ENCODE measurements at regions not wholly inside any gene's neighbourhood (a gene's known extent, or its start where the extent isn't known, plus 50 kb on each side); places are given as distances from the start of the nearest gene placed in this dataset.

GRCh38 chr20:23266530-23267398, 83.8 kb upstream of the NXT1 start:
- no peak overlapping the region for H3K27ac ChIP-seq (ENCODE audit: low read depth, low read length)
- Mint-ChIP-seq H3K36me3 (no peaks in the 10 kb centered on the region), H3K27ac (no peak overlapping the region), H3K4me3 (no peak overlapping the region), H3K9me3 (peaks cover 0 to 27% (median 14%) of the 10 kb centered on the region in 8 donors), H3K27me3 (peaks cover 0 to 6% of the 10 kb centered on the region in 2 donors), H3K4me1 (no peaks in the 10 kb centered on the region)
- H3K36me3 ChIP-seq (ENCODE audit: insufficient read depth, low read length): no peaks in the 10 kb centered on the region
- no peak for DNase-seq
- no peak overlapping the region for H3K4me3 ChIP-seq (ENCODE audit: low read length in 2 of 2)
- ChIA-PET POLR2A (ENCODE audit: partially characterized antibody) (no interaction called here), CTCF (ENCODE audit: partially characterized antibody) (no interaction called here)
- H3K9me3 ChIP-seq (ENCODE audit: control insufficient read depth in 1 of 2, low read length in 2 of 2): no peaks in the 10 kb centered on the region
- no peaks in the 10 kb centered on the region for H3K27me3 ChIP-seq (ENCODE audit: insufficient read depth, low read length)
- H3K4me1 ChIP-seq (ENCODE audit: insufficient read depth, low read length): no peaks in the 10 kb centered on the region
- intact Hi-C loops (cut with micrococcal nuclease): no loop called here

GRCh38 chr20:23265226-23265625, 85.4 kb upstream of the NXT1 start:
- intact Hi-C loops (cut with micrococcal nuclease): no loop called here
- no peak overlapping the region for H3K4me3 ChIP-seq (ENCODE audit: low read length in 2 of 2)
- Mint-ChIP-seq H3K9me3 (peaks cover 0 to 27% (median 14%) of the 10 kb centered on the region in 8 donors), H3K27me3 (peaks cover 0 to 3% of the 10 kb centered on the region in 2 donors), H3K4me1 (no peaks in the 10 kb centered on the region), H3K4me3 (no peak overlapping the region), H3K36me3 (no peaks in the 10 kb centered on the region), H3K27ac (no peak overlapping the region)
- no peaks in the 10 kb centered on the region for H3K27me3 ChIP-seq (ENCODE audit: insufficient read depth, low read length)
- no peaks in the 10 kb centered on the region for H3K9me3 ChIP-seq (ENCODE audit: control insufficient read depth in 1 of 2, low read length in 2 of 2)
- DNase-seq: no peak
- H3K36me3 ChIP-seq (ENCODE audit: insufficient read depth, low read length): no peaks in the 10 kb centered on the region
- H3K27ac ChIP-seq (ENCODE audit: low read depth, low read length): no peak overlapping the region
- ChIA-PET POLR2A (ENCODE audit: partially characterized antibody) (no interaction called here), CTCF (ENCODE audit: partially characterized antibody) (no interaction called here)
- H3K4me1 ChIP-seq (ENCODE audit: insufficient read depth, low read length): no peaks in the 10 kb centered on the region

GRCh38 chr20:23264545-23264944, 86.0 kb upstream of the NXT1 start:
- intact Hi-C loops (cut with micrococcal nuclease): no loop called here
- H3K4me3 Mint-ChIP-seq: no peak overlapping the region
- no peaks in the 10 kb centered on the region for H3K4me1 Mint-ChIP-seq
- ChIA-PET POLR2A (ENCODE audit: partially characterized antibody) (no interaction called here), CTCF (ENCODE audit: partially characterized antibody) (no interaction called here)
- H3K9me3 Mint-ChIP-seq: peaks cover 0 to 27% (median 13%) of the 10 kb centered on the region in 8 donors
- H3K27me3 ChIP-seq (ENCODE audit: insufficient read depth, low read length): no peaks in the 10 kb centered on the region
- H3K4me1 ChIP-seq (ENCODE audit: insufficient read depth, low read length): no peaks in the 10 kb centered on the region
- DNase-seq: no peak
- no peak overlapping the region for H3K4me3 ChIP-seq (ENCODE audit: low read length in 2 of 2)
- H3K36me3 ChIP-seq (ENCODE audit: insufficient read depth, low read length): no peaks in the 10 kb centered on the region
- H3K9me3 ChIP-seq (ENCODE audit: control insufficient read depth in 1 of 2, low read length in 2 of 2): no peaks in the 10 kb centered on the region
- H3K27ac Mint-ChIP-seq: no peak overlapping the region
- no peak overlapping the region for H3K27ac ChIP-seq (ENCODE audit: low read depth, low read length)
- peaks cover 0 to 3% of the 10 kb centered on the region in 2 donors for H3K27me3 Mint-ChIP-seq
- H3K36me3 Mint-ChIP-seq: no peaks in the 10 kb centered on the region

- peaks cover 2 to 4% of the 10 kb centered on the region in 2 donors for H3K27me3 Mint-ChIP-seq
Measured at GRCh38 chr20:23260181-23260840, 90.3 kb upstream of the NXT1 start.

GRCh38 chr20:23258747-23259121, 91.9 kb upstream of the NXT1 start:
- H3K36me3 ChIP-seq (ENCODE audit: insufficient read depth, low read length): no peaks in the 10 kb centered on the region
- ChIA-PET CTCF (ENCODE audit: partially characterized antibody) (no interaction called here), POLR2A (ENCODE audit: partially characterized antibody) (no interaction called here)
- H3K27ac ChIP-seq (ENCODE audit: low read depth, low read length): no peak overlapping the region
- H3K4me3 ChIP-seq (ENCODE audit: low read length in 2 of 2): no peak overlapping the region
- no peaks in the 10 kb centered on the region for H3K36me3 Mint-ChIP-seq
- no peak overlapping the region for H3K27ac Mint-ChIP-seq
- peaks cover 0 to 5% (median 2%) of the 10 kb centered on the region in 8 donors for H3K9me3 Mint-ChIP-seq
- no peaks in the 10 kb centered on the region for H3K4me1 Mint-ChIP-seq
- DNase-seq: no peak
- H3K27me3 Mint-ChIP-seq: peaks cover 8 to 12% of the 10 kb centered on the region in 2 donors
- intact Hi-C loops (cut with micrococcal nuclease): no loop called here
- H3K4me3 Mint-ChIP-seq: no peak overlapping the region
- no peaks in the 10 kb centered on the region for H3K9me3 ChIP-seq (ENCODE audit: control insufficient read depth in 1 of 2, low read length in 2 of 2)
- H3K27me3 ChIP-seq (ENCODE audit: insufficient read depth, low read length): no peaks in the 10 kb centered on the region
- no peaks in the 10 kb centered on the region for H3K4me1 ChIP-seq (ENCODE audit: insufficient read depth, low read length)

More at GRCh38 chr20:23260181-23260840, 90.3 kb upstream of the NXT1 start:
- DNase-seq: no peak
- no peaks in the 10 kb centered on the region for H3K9me3 ChIP-seq (ENCODE audit: control insufficient read depth in 1 of 2, low read length in 2 of 2)
- ChIA-PET CTCF (ENCODE audit: partially characterized antibody) (no interaction called here), POLR2A (ENCODE audit: partially characterized antibody) (no interaction called here)
- H3K4me3 ChIP-seq (ENCODE audit: low read length in 2 of 2): no peak overlapping the region
- Mint-ChIP-seq H3K36me3 (no peaks in the 10 kb centered on the region), H3K4me1 (no peaks in the 10 kb centered on the region), H3K27ac (no peak overlapping the region), H3K9me3 (peaks cover 0 to 13% (median 2%) of the 10 kb centered on the region in 8 donors), H3K4me3 (no peak overlapping the region)
- H3K36me3 ChIP-seq (ENCODE audit: insufficient read depth, low read length): no peaks in the 10 kb centered on the region
- H3K27ac ChIP-seq (ENCODE audit: low read depth, low read length): no peak overlapping the region
- intact Hi-C loops (cut with micrococcal nuclease): no loop called here
- H3K4me1 ChIP-seq (ENCODE audit: insufficient read depth, low read length): no peaks in the 10 kb centered on the region
- no peaks in the 10 kb centered on the region for H3K27me3 ChIP-seq (ENCODE audit: insufficient read depth, low read length)

GRCh38 chr20:23257848-23258746, 92.5 kb upstream of the NXT1 start:
- CTCF ChIA-PET (ENCODE audit: partially characterized antibody): no interaction called here

More at GRCh38 chr20:23257848-23258746, 92.5 kb upstream of the NXT1 start:
- no peaks in the 10 kb centered on the region for H3K4me1 ChIP-seq (ENCODE audit: insufficient read depth, low read length)
- Mint-ChIP-seq H3K27me3 (peaks cover 8 to 15% of the 10 kb centered on the region in 2 donors), H3K4me3 (no peak overlapping the region), H3K27ac (no peak overlapping the region), H3K36me3 (no peaks in the 10 kb centered on the region), H3K4me1 (no peaks in the 10 kb centered on the region), H3K9me3 (peaks cover 0 to 3% (median 0%) of the 10 kb centered on the region in 8 donors)
- H3K36me3 ChIP-seq (ENCODE audit: insufficient read depth, low read length): no peaks in the 10 kb centered on the region
- H3K27ac ChIP-seq (ENCODE audit: low read depth, low read length): no peak overlapping the region
- no peak overlapping the region for H3K4me3 ChIP-seq (ENCODE audit: low read length in 2 of 2)
- no peak for DNase-seq
- intact Hi-C loops (cut with micrococcal nuclease): no loop called here
- POLR2A ChIA-PET (ENCODE audit: partially characterized antibody): no interaction called here
- H3K9me3 ChIP-seq (ENCODE audit: control insufficient read depth in 1 of 2, low read length in 2 of 2): no peaks in the 10 kb centered on the region
- no peaks in the 10 kb centered on the region for H3K27me3 ChIP-seq (ENCODE audit: insufficient read depth, low read length)
